ENCODE measurements at regions not wholly inside any gene's neighbourhood (a gene's known extent, or its start where the extent isn't known, plus 50 kb on each side); places are given as distances from the start of the nearest gene placed in this dataset.

GRCh38 chr3:180284331-180285110 lies 247.8 kb upstream of the PEX5L start:
- DNase-seq (ENCODE audit: low spot score): no peak

- DNase-seq (ENCODE audit: low spot score): no peak
These were observed 251.0 kb upstream of the PEX5L start for GRCh38 chr3:180287703-180288102.

GRCh38 chr3:180288816-180289215 lies 252.1 kb upstream of the PEX5L start:
- no peak for DNase-seq (ENCODE audit: low spot score)

- no peak for DNase-seq (ENCODE audit: low spot score)
These were observed 253.6 kb upstream of the PEX5L start for GRCh38 chr3:180290300-180290699.

GRCh38 chr3:180294282-180295027 lies 257.7 kb upstream of the PEX5L start:
- DNase-seq (ENCODE audit: low spot score): no peak

GRCh38 chr3:180295811-180296210 lies 259.1 kb upstream of the PEX5L start:
- DNase-seq (ENCODE audit: low spot score): no peak

- no peak for DNase-seq (ENCODE audit: low spot score)
These were observed 260.2 kb upstream of the PEX5L start for GRCh38 chr3:180296971-180297370.

- DNase-seq (ENCODE audit: low spot score): no peak
These were observed 269.4 kb upstream of the PEX5L start for GRCh38 chr3:180306155-180306554.

GRCh38 chr3:180306691-180307090 lies 270.0 kb upstream of the PEX5L start:
- no peak for DNase-seq (ENCODE audit: low spot score)

GRCh38 chr3:180311242-180311641 lies 274.5 kb upstream of the PEX5L start:
- DNase-seq (ENCODE audit: low spot score): no peak

GRCh38 chr3:180316321-180316720 lies 279.6 kb upstream of the PEX5L start:
- no peak for DNase-seq (ENCODE audit: low spot score)

- no peak for DNase-seq (ENCODE audit: low spot score)
These were observed 282.5 kb upstream of the TTC14 start for GRCh38 chr3:180319461-180319860.

GRCh38 chr3:180320631-180321030 lies 281.3 kb upstream of the TTC14 start:
- DNase-seq (ENCODE audit: low spot score): no peak

- DNase-seq (ENCODE audit: low spot score): no peak
These were observed 280.4 kb upstream of the TTC14 start for GRCh38 chr3:180321534-180321933.

GRCh38 chr3:180322829-180323228 lies 279.1 kb upstream of the TTC14 start:
- no peak for DNase-seq (ENCODE audit: low spot score)

GRCh38 chr3:180324791-180325190 lies 277.2 kb upstream of the TTC14 start:
- no peak for DNase-seq (ENCODE audit: low spot score)

- DNase-seq (ENCODE audit: low spot score): no peak
These were observed 276.4 kb upstream of the TTC14 start for GRCh38 chr3:180325533-180325932.

- no peak for DNase-seq (ENCODE audit: low spot score)
These were observed 276.0 kb upstream of the TTC14 start for GRCh38 chr3:180325958-180326357.

- DNase-seq (ENCODE audit: low spot score): no peak
These were observed 272.8 kb upstream of the TTC14 start for GRCh38 chr3:180329187-180329586.

- no peak for DNase-seq (ENCODE audit: low spot score)
These were observed 272.1 kb upstream of the TTC14 start for GRCh38 chr3:180329847-180330246.

- DNase-seq (ENCODE audit: low spot score): no peak
These were observed 271.5 kb upstream of the TTC14 start for GRCh38 chr3:180330440-180330839.

- DNase-seq (ENCODE audit: low spot score): no peak
These were observed 269.4 kb upstream of the TTC14 start for GRCh38 chr3:180332608-180333007.

GRCh38 chr3:180335050-180335449 lies 266.9 kb upstream of the TTC14 start:
- no peak for DNase-seq (ENCODE audit: low spot score)

GRCh38 chr3:180340395-180340794 lies 261.6 kb upstream of the TTC14 start:
- no peak for DNase-seq (ENCODE audit: low spot score)
